ENCODE measurements at regions not wholly inside any gene's neighbourhood (a gene's known extent, or its start where the extent isn't known, plus 50 kb on each side); places are given as distances from the start of the nearest gene placed in this dataset.
A peak's percentile ranks its signal among the peaks of the same experiment; 100 is the strongest.

DNA sequence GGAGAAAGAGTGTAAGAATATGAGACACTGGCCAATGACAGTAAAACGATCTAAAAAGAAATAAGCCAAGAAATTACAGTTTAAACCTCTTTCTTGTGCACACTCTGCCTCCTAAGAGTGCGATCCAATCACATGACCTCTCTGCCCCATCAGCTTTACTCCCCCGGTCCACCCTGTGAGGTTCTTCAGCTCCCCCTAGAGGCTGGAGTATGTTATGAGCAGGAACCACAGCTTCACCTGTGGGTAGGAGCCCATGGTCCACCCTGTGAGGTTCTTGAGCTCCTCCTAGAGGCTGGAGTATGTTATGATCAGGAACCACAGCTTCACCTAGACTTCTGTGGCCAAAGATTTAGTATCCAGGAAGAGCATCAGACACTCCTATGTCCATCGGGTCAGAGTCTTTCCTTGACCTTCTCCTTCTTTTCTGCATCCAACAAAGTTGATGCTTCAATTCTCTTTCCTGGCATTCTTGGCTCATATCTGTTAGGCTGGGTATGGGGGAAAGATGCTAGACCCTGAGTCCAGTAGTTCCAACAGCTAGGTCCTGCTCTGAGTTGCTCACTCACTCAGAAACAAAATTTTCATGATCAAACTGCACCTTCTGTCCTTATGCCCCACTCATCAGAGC, 164.0 kb downstream of the MINAR1 start:
- no peak overlapping the region for H3K4me3 ChIP-seq (ENCODE audit: control insufficient read depth, low read depth, low read length)
- TF ChIP-seq, protein P1, sequence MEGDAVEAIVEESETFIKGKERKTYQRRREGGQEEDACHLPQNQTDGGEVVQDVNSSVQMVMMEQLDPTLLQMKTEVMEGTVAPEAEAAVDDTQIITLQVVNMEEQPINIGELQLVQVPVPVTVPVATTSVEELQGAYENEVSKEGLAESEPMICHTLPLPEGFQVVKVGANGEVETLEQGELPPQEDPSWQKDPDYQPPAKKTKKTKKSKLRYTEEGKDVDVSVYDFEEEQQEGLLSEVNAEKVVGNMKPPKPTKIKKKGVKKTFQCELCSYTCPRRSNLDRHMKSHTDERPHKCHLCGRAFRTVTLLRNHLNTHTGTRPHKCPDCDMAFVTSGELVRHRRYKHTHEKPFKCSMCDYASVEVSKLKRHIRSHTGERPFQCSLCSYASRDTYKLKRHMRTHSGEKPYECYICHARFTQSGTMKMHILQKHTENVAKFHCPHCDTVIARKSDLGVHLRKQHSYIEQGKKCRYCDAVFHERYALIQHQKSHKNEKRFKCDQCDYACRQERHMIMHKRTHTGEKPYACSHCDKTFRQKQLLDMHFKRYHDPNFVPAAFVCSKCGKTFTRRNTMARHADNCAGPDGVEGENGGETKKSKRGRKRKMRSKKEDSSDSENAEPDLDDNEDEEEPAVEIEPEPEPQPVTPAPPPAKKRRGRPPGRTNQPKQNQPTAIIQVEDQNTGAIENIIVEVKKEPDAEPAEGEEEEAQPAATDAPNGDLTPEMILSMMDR (IDR thresholded peaks at IDR 0.05; ENCODE audit: control insufficient read depth, insufficient read depth, low read depth, low read length, missing control alignments) = peak; percentile 83
- DNase-seq (ENCODE audit: low read depth) = peak; percentile 21

DNA sequence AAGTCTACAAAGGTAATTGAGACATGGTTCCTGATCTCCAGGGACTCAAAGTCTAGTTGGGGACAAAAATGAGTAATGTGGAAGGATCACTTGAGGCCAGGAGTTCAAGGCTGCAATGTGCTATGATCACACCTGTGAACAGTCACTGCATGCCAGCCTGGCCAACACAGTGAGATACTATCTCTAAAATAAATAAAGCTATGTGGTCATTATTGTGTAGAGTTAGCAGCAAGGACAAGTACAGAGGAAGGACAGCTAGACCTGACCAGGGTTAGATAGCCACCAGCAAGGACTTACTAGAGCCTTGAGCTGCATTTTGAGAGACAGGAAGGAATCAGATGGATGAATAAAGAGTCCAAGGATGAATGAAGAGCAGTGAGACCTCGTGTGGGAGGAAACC, 166.5 kb downstream of the MINAR1 start:
- DNase-seq (ENCODE audit: low read depth) = no peak
- TF ChIP-seq, protein P1 (IDR thresholded peaks at IDR 0.05; ENCODE audit: control insufficient read depth, insufficient read depth, low read depth, low read length, missing control alignments) = no peak
- no peak overlapping the region for H3K4me3 ChIP-seq (ENCODE audit: control insufficient read depth, low read depth, low read length)

GRCh38 chr15:79601405-79602086, 169.4 kb downstream of the MINAR1 start:
- TF ChIP-seq, protein P1 (IDR thresholded peaks at IDR 0.05; ENCODE audit: control insufficient read depth, insufficient read depth, low read depth, low read length, missing control alignments) = no peak
- no peak overlapping the region for H3K4me3 ChIP-seq (ENCODE audit: control insufficient read depth, low read depth, low read length)
- DNase-seq (ENCODE audit: low read depth) = no peak

- no peak for DNase-seq (ENCODE audit: low read depth)
- TF ChIP-seq, protein P1 (IDR thresholded peaks at IDR 0.05; ENCODE audit: control insufficient read depth, insufficient read depth, low read depth, low read length, missing control alignments) = no peak
- H3K4me3 ChIP-seq (ENCODE audit: control insufficient read depth, low read depth, low read length) = no peak overlapping the region
These were observed 170.0 kb downstream of the MINAR1 start for GRCh38 chr15:79602180-79602579.

DNA sequence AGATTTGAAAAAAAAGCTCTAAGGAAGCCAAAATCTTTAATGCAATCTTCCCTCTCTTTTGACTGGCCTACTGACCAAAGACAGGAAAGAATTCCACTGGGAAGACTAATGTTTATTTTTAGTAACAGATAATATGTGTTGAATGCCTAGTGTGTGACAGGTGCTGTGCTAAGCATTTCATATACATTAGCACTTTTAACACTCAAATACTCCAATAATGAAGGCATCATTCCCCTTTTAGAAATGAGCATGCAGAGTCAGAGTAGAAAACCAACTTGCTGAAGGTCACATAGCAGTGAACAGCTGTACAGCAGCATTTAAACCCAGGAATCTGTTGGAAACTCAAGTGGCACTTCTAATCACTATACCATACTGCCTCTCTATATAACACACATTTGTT, 170.6 kb downstream of the MINAR1 start:
- no peak for DNase-seq (ENCODE audit: low read depth)
- TF ChIP-seq, protein P1 (IDR thresholded peaks at IDR 0.05; ENCODE audit: control insufficient read depth, insufficient read depth, low read depth, low read length, missing control alignments) = no peak
- no peak overlapping the region for H3K4me3 ChIP-seq (ENCODE audit: control insufficient read depth, low read depth, low read length)

- no peak overlapping the region for H3K4me3 ChIP-seq (ENCODE audit: control insufficient read depth, low read depth, low read length)
- TF ChIP-seq, protein P1 (IDR thresholded peaks at IDR 0.05; ENCODE audit: control insufficient read depth, insufficient read depth, low read depth, low read length, missing control alignments) = no peak
- no peak for DNase-seq (ENCODE audit: low read depth)
These were observed 174.8 kb downstream of the MINAR1 start for GRCh38 chr15:79606831-79607355.
